ENCODE measurements at regions not wholly inside any gene's neighbourhood (a gene's known extent, or its start where the extent isn't known, plus 50 kb on each side); places are given as distances from the start of the nearest gene placed in this dataset.
"Not testable (repeated sequence)": the region's sequence is repeated elsewhere in the genome, so short reads cannot be mapped to it uniquely, and the experiment has no call there.

- DNase-seq (ENCODE audit: low spot score) = no peak
- intact Hi-C loops (cut with DNase I) = no loop called here
Measured at GRCh38 chr12:93065896-93066295, 136.8 kb upstream of the EEA1 start.

GRCh38 chr12:93072340-93072739 lies 143.2 kb upstream of the EEA1 start:
- intact Hi-C loops (cut with DNase I) = no loop called here
- DNase-seq (ENCODE audit: low spot score) = no peak

- intact Hi-C loops (cut with DNase I) = no loop called here
- no peak for DNase-seq (ENCODE audit: low spot score)
Measured at GRCh38 chr12:93073324-93073723, 144.2 kb upstream of the EEA1 start.

- intact Hi-C loops (cut with DNase I) = no loop called here
- DNase-seq (ENCODE audit: low spot score) = no peak
Measured at GRCh38 chr12:93078059-93078458, 149.0 kb upstream of the EEA1 start.

GRCh38 chr12:93078577-93078976 lies 149.5 kb upstream of the EEA1 start:
- intact Hi-C loops (cut with DNase I) = no loop called here

GRCh38 chr12:93079271-93079670 lies 150.2 kb upstream of the EEA1 start:
- intact Hi-C loops (cut with DNase I) = no loop called here
- DNase-seq (ENCODE audit: low spot score) = no peak

More at GRCh38 chr12:93078577-93078976, 149.5 kb upstream of the EEA1 start:
- no peak for DNase-seq (ENCODE audit: low spot score)

GRCh38 chr12:93079976-93080375 lies 150.9 kb upstream of the EEA1 start:
- intact Hi-C loops (cut with DNase I) = no loop called here
- DNase-seq (ENCODE audit: low spot score) = no peak

GRCh38 chr12:93080452-93080851 lies 151.4 kb upstream of the EEA1 start:
- intact Hi-C loops (cut with DNase I) = no loop called here
- no peak for DNase-seq (ENCODE audit: low spot score)

- DNase-seq (ENCODE audit: low spot score) = no peak
- intact Hi-C loops (cut with DNase I) = no loop called here
Measured at GRCh38 chr12:93080994-93081809, 152.1 kb upstream of the EEA1 start.

- intact Hi-C loops (cut with DNase I) = no loop called here
- DNase-seq (ENCODE audit: low spot score) = no peak
Measured at GRCh38 chr12:93081810-93082165, 152.7 kb upstream of the EEA1 start.

- intact Hi-C loops (cut with DNase I) = no loop called here
- no peak for DNase-seq (ENCODE audit: low spot score)
Measured at GRCh38 chr12:93085383-93086287, 156.5 kb upstream of the EEA1 start.

- DNase-seq (ENCODE audit: low spot score) = no peak
- intact Hi-C loops (cut with DNase I) = no loop called here
Measured at GRCh38 chr12:93086288-93086727, 157.2 kb upstream of the EEA1 start.

GRCh38 chr12:93087840-93088610 lies 158.9 kb upstream of the EEA1 start:
- intact Hi-C loops (cut with DNase I) = no loop called here
- no peak for DNase-seq (ENCODE audit: low spot score)

- intact Hi-C loops (cut with DNase I) = no loop called here
- no peak for DNase-seq (ENCODE audit: low spot score)
Measured at GRCh38 chr12:93089805-93090569, 160.9 kb upstream of the EEA1 start.

- intact Hi-C loops (cut with DNase I) = no loop called here
Measured at GRCh38 chr12:93090731-93091172, 161.7 kb upstream of the EEA1 start.

GRCh38 chr12:93091886-93092648 lies 163.0 kb upstream of the EEA1 start:
- no peak for DNase-seq (ENCODE audit: low spot score)
- intact Hi-C loops (cut with DNase I) = no loop called here

More at GRCh38 chr12:93090731-93091172, 161.7 kb upstream of the EEA1 start:
- DNase-seq (ENCODE audit: low spot score) = no peak

- DNase-seq (ENCODE audit: low spot score) = no peak
- intact Hi-C loops (cut with DNase I) = no loop called here
Measured at GRCh38 chr12:93092649-93092945, 163.5 kb upstream of the EEA1 start.

- no peak for DNase-seq (ENCODE audit: low spot score)
- intact Hi-C loops (cut with DNase I) = no loop called here
Measured at GRCh38 chr12:93093243-93093642, 164.1 kb upstream of the EEA1 start.

GRCh38 chr12:93094222-93094621 lies 165.1 kb upstream of the EEA1 start:
- DNase-seq (ENCODE audit: low spot score); intact Hi-C loops (cut with DNase I): not testable (repeated sequence)
